GM12878 (cell line): ENCODE measurements at regions not wholly inside any gene's neighbourhood (a gene's known extent, or its start where the extent isn't known, plus 50 kb on each side); places are given as distances from the start of the nearest gene placed in this dataset.
A peak's percentile ranks its signal among the peaks of the same experiment; 100 is the strongest.

Source experiments
- BACH1 ChIP-seq: fragments of 450-650 bp; IDR thresholded peaks from 2 replicates; pipeline ENCODE4 v1.6.1; 2017; ENCODE audit warnings: mild to moderate bottlenecking, borderline replicate concordance
- CEBPB ChIP-seq, 2 experiments: fragments of 150-350 bp in 1 of 2; IDR thresholded peaks; 2 replicates each; pipeline ENCODE4 v1.6.1; 2012 to 2014; ENCODE audit warnings: low read depth in 2 of 2, low read length in 2 of 2, borderline replicate concordance in 1 of 2, inconsistent platforms in 1 of 2
- EP300 ChIP-seq, 2 experiments: fragments of 150-350 bp in 1 of 2; IDR thresholded peaks; 2 replicates each; pipeline ENCODE4 v1.6.1; 2011 to 2012; ENCODE audit warnings: low read depth in 2 of 2, low read length in 2 of 2, borderline replicate concordance in 1 of 2, improper control_type of control experiment in 1 of 2, inconsistent platforms in 1 of 2; ENCODE audit not compliant: control insufficient read depth in 1 of 2
- FOXK2 ChIP-seq: fragments of 450-650 bp; IDR thresholded peaks from 2 replicates; pipeline ENCODE4 v1.6.1; 2017; ENCODE audit warnings: mild to moderate bottlenecking, moderate library complexity
- IRF3 ChIP-seq: fragments of 450-650 bp; IDR thresholded peaks from 2 replicates; pipeline ENCODE4 v1.6.1; 2014; ENCODE audit warnings: mild to moderate bottlenecking
- JUNB ChIP-seq: IDR thresholded peaks from 2 replicates; pipeline ENCODE4 v1.6.1; 2016; ENCODE audit warnings: antibody characterized with exemption, mild to moderate bottlenecking
- MEF2A ChIP-seq: IDR thresholded peaks from 2 replicates; pipeline ENCODE4 v1.6.1; 2011; ENCODE audit warnings: low read depth, mild to moderate bottlenecking, low read length, moderate library complexity; ENCODE audit not compliant: insufficient read depth
- POLR2AphosphoS2 ChIP-seq: IDR thresholded peaks from 2 replicates; pipeline ENCODE4 v1.6.1; 2011; ENCODE audit warnings: low read depth, mild to moderate bottlenecking, low read length, improper control_type of control experiment, moderate library complexity
- RAD21 ChIP-seq: IDR thresholded peaks from 2 replicates; pipeline ENCODE4 v1.6.1; 2011; ENCODE audit warnings: mild to moderate bottlenecking, low read depth, low read length, moderate library complexity; ENCODE audit not compliant: insufficient read depth
- SMC3 ChIP-seq: IDR thresholded peaks from 2 replicates; pipeline ENCODE4 v1.6.1; 2011; ENCODE audit warnings: low read length, improper control_type of control experiment, borderline replicate concordance
- ZBTB4 ChIP-seq: fragments of 450-650 bp; formaldehyde crosslinking; IDR thresholded peaks from 2 replicates; pipeline ENCODE4 v1.4.0; 2022; ENCODE audit warnings: mild to moderate bottlenecking, moderate library complexity
- ZZZ3 ChIP-seq: IDR thresholded peaks from 2 replicates; pipeline ENCODE4 v1.6.1; 2011; ENCODE audit warnings: low read depth; ENCODE audit not compliant: control insufficient read depth, insufficient read length
- TF ChIP-seq, protein P1 (sequence below): IDR thresholded peaks from 2 replicates; pipeline ENCODE4 v1.6.1; 2012; ENCODE audit warnings: mild to moderate bottlenecking, low read depth, low read length
- TF ChIP-seq, protein P2 (sequence below), 3 experiments: IDR thresholded peaks in 2 of 3; conservative IDR thresholded peaks in 1 of 3; 2 replicates each; pipeline ENCODE4 v1.5.1; 2011; ENCODE audit warnings: low read depth in 3 of 3, low read length in 3 of 3, mild to moderate bottlenecking in 3 of 3, control low read depth in 2 of 3, moderate library complexity in 2 of 3, inconsistent platforms in 1 of 3, mixed read lengths in 1 of 3; ENCODE audit not compliant: control insufficient read depth in 2 of 3, insufficient read depth in 1 of 3; ENCODE audit errors: extremely low read depth in 1 of 3

DNA sequence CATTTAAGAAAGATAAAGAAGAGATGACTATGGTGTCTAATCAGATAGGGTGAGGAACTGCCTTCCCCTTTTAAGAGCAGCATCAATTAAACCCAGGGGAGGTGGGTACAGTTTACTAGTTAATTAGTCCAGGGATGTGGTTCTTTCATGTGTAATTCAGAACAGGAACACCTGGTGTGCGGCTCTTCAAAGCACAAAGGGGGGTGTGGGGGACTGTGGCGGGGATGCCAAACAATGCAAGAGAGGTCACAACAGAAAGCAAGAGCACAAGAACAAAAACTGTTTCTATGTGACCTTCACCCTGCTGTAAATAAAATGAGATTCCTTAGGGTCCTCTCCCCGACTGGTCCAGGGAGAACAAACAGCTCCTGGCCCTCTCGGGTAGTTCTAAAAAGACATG, 183.9 kb upstream of the SOX5 start:
- TF ChIP-seq JUNB (no peak), BACH1 (no peak), RAD21 (no peak), MEF2A (no peak), EP300 (IDR thresholded peaks at IDR 0.05; ENCODE audit: borderline replicate concordance in 1 of 2, control insufficient read depth in 1 of 2, low read depth in 2 of 2, low read length in 2 of 2) (peak; percentile 9 to 39; a peak in 1 of 4 replicates), IRF3 (no peak), CEBPB (IDR thresholded peaks at IDR 0.05; ENCODE audit: borderline replicate concordance in 1 of 2, low read depth in 2 of 2, low read length in 2 of 2) (no peak), FOXK2 (no peak), ZZZ3 (no peak), POLR2AphosphoS2 (no peak), SMC3 (no peak), ZBTB4 (CRISPR knock-in tag) (no peak)
- TF ChIP-seq, protein P1, sequence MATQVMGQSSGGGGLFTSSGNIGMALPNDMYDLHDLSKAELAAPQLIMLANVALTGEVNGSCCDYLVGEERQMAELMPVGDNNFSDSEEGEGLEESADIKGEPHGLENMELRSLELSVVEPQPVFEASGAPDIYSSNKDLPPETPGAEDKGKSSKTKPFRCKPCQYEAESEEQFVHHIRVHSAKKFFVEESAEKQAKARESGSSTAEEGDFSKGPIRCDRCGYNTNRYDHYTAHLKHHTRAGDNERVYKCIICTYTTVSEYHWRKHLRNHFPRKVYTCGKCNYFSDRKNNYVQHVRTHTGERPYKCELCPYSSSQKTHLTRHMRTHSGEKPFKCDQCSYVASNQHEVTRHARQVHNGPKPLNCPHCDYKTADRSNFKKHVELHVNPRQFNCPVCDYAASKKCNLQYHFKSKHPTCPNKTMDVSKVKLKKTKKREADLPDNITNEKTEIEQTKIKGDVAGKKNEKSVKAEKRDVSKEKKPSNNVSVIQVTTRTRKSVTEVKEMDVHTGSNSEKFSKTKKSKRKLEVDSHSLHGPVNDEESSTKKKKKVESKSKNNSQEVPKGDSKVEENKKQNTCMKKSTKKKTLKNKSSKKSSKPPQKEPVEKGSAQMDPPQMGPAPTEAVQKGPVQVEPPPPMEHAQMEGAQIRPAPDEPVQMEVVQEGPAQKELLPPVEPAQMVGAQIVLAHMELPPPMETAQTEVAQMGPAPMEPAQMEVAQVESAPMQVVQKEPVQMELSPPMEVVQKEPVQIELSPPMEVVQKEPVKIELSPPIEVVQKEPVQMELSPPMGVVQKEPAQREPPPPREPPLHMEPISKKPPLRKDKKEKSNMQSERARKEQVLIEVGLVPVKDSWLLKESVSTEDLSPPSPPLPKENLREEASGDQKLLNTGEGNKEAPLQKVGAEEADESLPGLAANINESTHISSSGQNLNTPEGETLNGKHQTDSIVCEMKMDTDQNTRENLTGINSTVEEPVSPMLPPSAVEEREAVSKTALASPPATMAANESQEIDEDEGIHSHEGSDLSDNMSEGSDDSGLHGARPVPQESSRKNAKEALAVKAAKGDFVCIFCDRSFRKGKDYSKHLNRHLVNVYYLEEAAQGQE = no peak
- TF ChIP-seq, protein P2, sequence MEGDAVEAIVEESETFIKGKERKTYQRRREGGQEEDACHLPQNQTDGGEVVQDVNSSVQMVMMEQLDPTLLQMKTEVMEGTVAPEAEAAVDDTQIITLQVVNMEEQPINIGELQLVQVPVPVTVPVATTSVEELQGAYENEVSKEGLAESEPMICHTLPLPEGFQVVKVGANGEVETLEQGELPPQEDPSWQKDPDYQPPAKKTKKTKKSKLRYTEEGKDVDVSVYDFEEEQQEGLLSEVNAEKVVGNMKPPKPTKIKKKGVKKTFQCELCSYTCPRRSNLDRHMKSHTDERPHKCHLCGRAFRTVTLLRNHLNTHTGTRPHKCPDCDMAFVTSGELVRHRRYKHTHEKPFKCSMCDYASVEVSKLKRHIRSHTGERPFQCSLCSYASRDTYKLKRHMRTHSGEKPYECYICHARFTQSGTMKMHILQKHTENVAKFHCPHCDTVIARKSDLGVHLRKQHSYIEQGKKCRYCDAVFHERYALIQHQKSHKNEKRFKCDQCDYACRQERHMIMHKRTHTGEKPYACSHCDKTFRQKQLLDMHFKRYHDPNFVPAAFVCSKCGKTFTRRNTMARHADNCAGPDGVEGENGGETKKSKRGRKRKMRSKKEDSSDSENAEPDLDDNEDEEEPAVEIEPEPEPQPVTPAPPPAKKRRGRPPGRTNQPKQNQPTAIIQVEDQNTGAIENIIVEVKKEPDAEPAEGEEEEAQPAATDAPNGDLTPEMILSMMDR (IDR thresholded peaks at IDR 0.05 in 2 of 3, conservative IDR thresholded peaks at IDR 0.05 in 1 of 3; ENCODE audit: control insufficient read depth in 2 of 3, extremely low read depth in 1 of 3, insufficient read depth in 1 of 3, low read depth in 3 of 3, low read length in 3 of 3) = no peak
